ENCODE measurements at regions not wholly inside any gene's neighbourhood (a gene's known extent, or its start where the extent isn't known, plus 50 kb on each side); places are given as distances from the start of the nearest gene placed in this dataset.

- no peak for FAIRE-seq
- no peak for DNase-seq (ENCODE audit: insufficient read length, low spot score)
- TF ChIP-seq CTCF (IDR thresholded peaks at IDR 0.05; ENCODE audit: insufficient read depth, missing control alignments): no peak
These were observed 271.2 kb downstream of the RAB28 start for GRCh38 chr4:13212936-13213335.

DNA sequence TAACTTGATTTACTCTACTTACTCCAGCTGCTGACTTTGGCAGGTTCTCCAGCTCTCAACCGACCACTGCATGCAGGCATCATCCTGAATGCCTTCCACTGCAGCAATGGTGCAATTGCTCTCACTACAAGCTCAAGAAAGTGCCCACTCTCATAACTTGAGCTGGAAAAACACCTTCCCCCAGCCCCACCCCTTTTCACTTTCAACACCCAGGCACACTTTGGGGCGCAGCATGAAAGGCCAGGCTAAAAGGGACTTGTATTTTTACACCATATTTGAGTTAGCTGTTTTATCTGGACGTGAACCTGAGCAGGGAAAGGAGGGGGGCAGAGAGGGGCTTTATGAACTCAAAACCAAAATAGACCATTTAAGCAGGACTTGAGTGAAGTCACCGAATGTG, 274.5 kb downstream of the RAB28 start:
- FAIRE-seq (no peak), DNase-seq (ENCODE audit: insufficient read length, low spot score) (no peak)
- TF ChIP-seq CTCF (IDR thresholded peaks at IDR 0.05; ENCODE audit: insufficient read depth, missing control alignments): no peak

- DNase-seq (ENCODE audit: insufficient read length, low spot score) (no peak), FAIRE-seq (no peak)
- TF ChIP-seq CTCF (IDR thresholded peaks at IDR 0.05; ENCODE audit: insufficient read depth, missing control alignments): no peak
These were observed 275.5 kb downstream of the RAB28 start for GRCh38 chr4:13208558-13209193.

- DNase-seq (ENCODE audit: insufficient read length, low spot score): no peak
- no peak for FAIRE-seq
- no peak for TF ChIP-seq CTCF (IDR thresholded peaks at IDR 0.05; ENCODE audit: insufficient read depth, missing control alignments)
These were observed 276.9 kb downstream of the RAB28 start for GRCh38 chr4:13207226-13207625.

DNA sequence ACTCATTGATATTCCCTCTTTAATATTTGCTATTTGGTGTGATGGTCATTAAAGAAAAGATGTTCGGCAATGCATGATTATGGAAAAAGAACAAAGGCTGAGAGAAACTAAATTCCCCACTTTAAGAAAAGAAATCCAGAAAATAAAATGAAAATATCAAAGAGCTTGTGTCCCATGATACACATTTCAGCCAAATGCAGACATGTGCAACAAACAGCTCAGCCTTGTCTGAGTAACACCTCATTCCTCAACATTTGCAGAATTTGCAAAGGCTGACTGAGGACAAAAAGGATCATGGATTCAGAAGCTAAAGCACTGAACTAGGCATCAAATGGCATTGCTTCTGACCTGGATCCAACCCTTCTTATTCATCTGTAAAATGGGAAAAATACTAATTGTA, 281.0 kb downstream of the RAB28 start:
- no peak for TF ChIP-seq CTCF (IDR thresholded peaks at IDR 0.05; ENCODE audit: insufficient read depth, missing control alignments)
- FAIRE-seq (no peak), DNase-seq (ENCODE audit: insufficient read length, low spot score) (no peak)

DNA sequence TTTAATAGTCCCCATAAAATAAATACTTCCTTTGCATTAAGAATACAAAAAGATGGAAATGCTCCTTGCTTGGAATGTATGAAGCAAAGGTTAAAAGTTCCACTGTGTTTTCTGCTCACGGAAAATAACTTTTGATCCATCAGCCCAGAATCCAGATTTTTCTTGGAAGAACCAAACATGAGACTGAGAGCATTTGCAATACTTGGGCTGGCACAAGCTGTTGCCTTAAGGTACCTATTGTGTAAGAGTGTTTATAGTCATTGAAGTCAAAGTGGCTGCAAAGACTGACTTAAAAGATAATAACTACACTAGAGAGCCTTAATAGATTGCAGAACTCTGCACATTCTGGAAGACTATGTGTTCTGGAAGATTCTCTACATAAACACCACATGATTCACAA, 281.4 kb downstream of the RAB28 start:
- no peak for FAIRE-seq
- no peak for TF ChIP-seq CTCF (IDR thresholded peaks at IDR 0.05; ENCODE audit: insufficient read depth, missing control alignments)
- DNase-seq (ENCODE audit: insufficient read length, low spot score): no peak

- TF ChIP-seq CTCF (IDR thresholded peaks at IDR 0.05; ENCODE audit: insufficient read depth, missing control alignments): no peak
- no peak for DNase-seq (ENCODE audit: insufficient read length, low spot score)
- FAIRE-seq: no peak
These were observed 282.9 kb downstream of the RAB28 start for GRCh38 chr4:13201241-13201640.

Measured in D721Med (cell line).